C4-2B (cell line): ENCODE measurements at regions not wholly inside any gene's neighbourhood (a gene's known extent, or its start where the extent isn't known, plus 50 kb on each side); places are given as distances from the start of the nearest gene placed in this dataset.

Experiments
- H3K27ac ChIP-seq: fragments of 450-650 bp; 2 replicates; pipeline ENCODE4 v1.5.1; 2017
- CTCF ChIP-seq: fragments of 450-650 bp; conservative IDR thresholded peaks from 2 replicates; pipeline ENCODE4 v1.5.1; 2017; ENCODE audit warnings: mild to moderate bottlenecking
- ZFX ChIP-seq: fragments of 450-650 bp; IDR thresholded peaks from 2 replicates; pipeline ENCODE4 v1.6.1; 2017

- no peak overlapping the region for H3K27ac ChIP-seq
- TF ChIP-seq CTCF (no peak), ZFX (no peak)
Observed at GRCh38 chr9:116088396-116088795, 65.2 kb upstream of the PAPPA start.

- H3K27ac ChIP-seq, result no peak overlapping the region
- TF ChIP-seq ZFX, result no peak
- TF ChIP-seq CTCF, result no peak
Observed at GRCh38 chr9:116090030-116090770, 63.4 kb upstream of the PAPPA start.

- TF ChIP-seq ZFX, result no peak
- TF ChIP-seq CTCF, result no peak
- H3K27ac ChIP-seq, result no peak overlapping the region
Observed at GRCh38 chr9:116094846-116095245, 58.7 kb upstream of the PAPPA start.

- TF ChIP-seq ZFX, result no peak
- TF ChIP-seq CTCF, result no peak
Observed at GRCh38 chr9:116095403-116095802, 58.2 kb upstream of the PAPPA start.

GRCh38 chr9:116096046-116096445 lies 57.5 kb upstream of the PAPPA start:
- TF ChIP-seq ZFX (no peak), CTCF (no peak)
- no peak overlapping the region for H3K27ac ChIP-seq

More at GRCh38 chr9:116095403-116095802, 58.2 kb upstream of the PAPPA start:
- no peak overlapping the region for H3K27ac ChIP-seq

- TF ChIP-seq ZFX, result no peak
- no peak for TF ChIP-seq CTCF
- H3K27ac ChIP-seq, result no peak overlapping the region
Observed at GRCh38 chr9:116096853-116097252, 56.7 kb upstream of the PAPPA start.

GRCh38 chr9:116098476-116098875 lies 55.1 kb upstream of the PAPPA start:
- H3K27ac ChIP-seq, result no peak overlapping the region
- TF ChIP-seq ZFX, result no peak
- TF ChIP-seq CTCF, result no peak
